Endodermal cell (in vitro differentiated cells): ENCODE measurements at regions not wholly inside any gene's neighbourhood (a gene's known extent, or its start where the extent isn't known, plus 50 kb on each side); places are given as distances from the start of the nearest gene placed in this dataset.

Source experiments
- DNase-seq: peaks from one replicate; pipeline ENCODE4 v3.0.0-alpha.2; 2017
- H3K27ac ChIP-seq: 2 replicates; pipeline ENCODE4 v1.5.1; 2013; ENCODE audit warnings: mild to moderate bottlenecking, low read depth, low read length, moderate library complexity
- H3K27me3 ChIP-seq: 2 replicates; pipeline ENCODE4 v1.6.1; 2013; ENCODE audit warnings: mild to moderate bottlenecking, low read length, moderate library complexity; ENCODE audit not compliant: insufficient read depth, control insufficient read depth, poor library complexity, severe bottlenecking
- H3K36me3 ChIP-seq: 2 replicates; pipeline ENCODE4 v1.7.0; 2013; ENCODE audit warnings: mild to moderate bottlenecking, low read length, moderate library complexity; ENCODE audit not compliant: control insufficient read depth, insufficient read depth
- H3K4me1 ChIP-seq: one replicate; pipeline ENCODE4 v1.7.0; 2013; ENCODE audit warnings: low read length; ENCODE audit not compliant: control insufficient read depth, insufficient read depth
- H3K4me3 ChIP-seq: 2 replicates; pipeline ENCODE4 v1.5.1; 2013; ENCODE audit warnings: mild to moderate bottlenecking, low read length, moderate library complexity
- H3K9ac ChIP-seq: 2 replicates; pipeline ENCODE4 v1.6.1; 2013; ENCODE audit warnings: mild to moderate bottlenecking, low read length, moderate library complexity; ENCODE audit not compliant: poor library complexity, severe bottlenecking; ENCODE audit errors: extremely low read depth
- H3K9me3 ChIP-seq: 2 replicates; pipeline ENCODE4 v1.6.1; 2013; ENCODE audit warnings: mild to moderate bottlenecking, low read length, moderate library complexity; ENCODE audit not compliant: control insufficient read depth
- H3K27ac Mint-ChIP-seq: 2 replicates; pipeline ENCODE4 v1.8.0; 2020; ENCODE audit warnings: mixed read lengths
- H3K27me3 Mint-ChIP-seq: 2 replicates; pipeline ENCODE4 v1.8.0; 2021; ENCODE audit warnings: mild to moderate bottlenecking, mixed read lengths; ENCODE audit not compliant: insufficient read depth
- H3K36me3 Mint-ChIP-seq: 2 replicates; pipeline ENCODE4 v1.8.0; 2020; ENCODE audit warnings: low read depth, mixed read lengths
- H3K4me1 Mint-ChIP-seq: 2 replicates; pipeline ENCODE4 v1.8.0; 2020; ENCODE audit warnings: mixed read lengths
- H3K4me3 Mint-ChIP-seq: 2 replicates; pipeline ENCODE4 v1.8.0; 2020; ENCODE audit warnings: mild to moderate bottlenecking, moderate library complexity, mixed read lengths
- H3K9me3 Mint-ChIP-seq: 2 replicates; pipeline ENCODE4 v1.8.0; 2020; ENCODE audit warnings: mild to moderate bottlenecking, mixed read lengths
- CTCF ChIP-seq: fragments of 200-600 bp; sonication (generic); conservative IDR thresholded peaks from 2 replicates; pipeline ENCODE4 v1.5.0; 2021; ENCODE audit warnings: antibody characterized with exemption, mild to moderate bottlenecking
- WGBS, 2 experiments: methylation state at CpG; one replicate each; pipeline versions ENCODE4 v1.1.5 to v1.1.7; 2013; ENCODE audit warnings: missing lambda C conversion rate in 2 of 2, mixed read lengths in 1 of 2; ENCODE audit not compliant: insufficient coverage in 1 of 2, insufficient read length in 1 of 2; 5-methylcytosine and 5-hydroxymethylcytosine counted together

DNA sequence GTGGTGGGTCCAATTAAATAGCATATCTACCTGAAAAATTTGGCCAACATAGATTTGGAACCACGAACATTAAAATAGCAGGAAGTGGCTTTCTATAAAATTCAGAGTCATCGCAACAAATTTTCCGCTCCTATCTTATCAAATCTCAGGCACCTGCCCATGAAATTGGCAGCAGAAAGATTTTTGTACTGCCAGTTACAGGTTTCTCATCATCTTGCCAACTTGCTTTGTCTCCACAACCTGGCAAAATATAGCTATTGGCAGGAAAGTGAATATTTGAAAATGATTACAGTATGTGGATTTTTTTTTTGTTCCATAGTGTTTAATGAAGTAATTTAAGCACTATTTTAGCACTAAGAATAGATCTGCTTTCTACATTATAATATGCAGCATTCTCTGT is 161.6 kb upstream of the LRRC3B start:
- 95 to 100% methylated on average over 3 of the region's 3 CpGs for WGBS, 2 experiments
- H3K4me1 ChIP-seq = no peaks in the 10 kb centered on the region
- Mint-ChIP-seq H3K27me3 (no peaks in the 10 kb centered on the region), H3K27ac (no peak overlapping the region), H3K4me1 (no peaks in the 10 kb centered on the region), H3K36me3 (no peaks in the 10 kb centered on the region), H3K4me3 (no peak overlapping the region), H3K9me3 (no peaks in the 10 kb centered on the region)
- no peak overlapping the region for H3K27ac ChIP-seq
- no peak overlapping the region for H3K9ac ChIP-seq
- H3K36me3 ChIP-seq = no peaks in the 10 kb centered on the region
- no peak for TF ChIP-seq CTCF
- H3K4me3 ChIP-seq = no peak overlapping the region
- no peaks in the 10 kb centered on the region for H3K9me3 ChIP-seq
- DNase-seq = no peak
- H3K27me3 ChIP-seq = no peaks in the 10 kb centered on the region

DNA sequence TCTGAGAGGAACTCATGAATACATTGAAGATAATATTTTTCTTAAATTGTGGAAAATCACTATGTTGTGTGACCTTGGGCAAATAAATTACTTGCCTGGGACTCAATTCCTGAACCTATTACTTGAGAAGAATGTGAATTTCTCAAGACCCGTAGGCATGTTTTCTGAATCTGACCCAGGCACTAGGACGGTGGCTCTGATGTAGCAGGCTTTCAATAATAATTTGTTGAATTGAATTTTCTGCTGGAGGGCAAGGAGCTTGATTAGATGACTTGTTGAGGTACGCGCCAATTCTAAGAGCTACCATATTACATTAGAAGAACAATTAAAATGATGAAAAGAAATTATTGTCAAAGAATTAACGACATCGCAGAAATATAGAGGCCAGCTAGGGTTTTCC is 150.2 kb upstream of the LRRC3B start:
- Mint-ChIP-seq H3K36me3 (no peaks in the 10 kb centered on the region), H3K27ac (no peak overlapping the region), H3K9me3 (peaks cover 5% of the 10 kb centered on the region), H3K27me3 (no peaks in the 10 kb centered on the region), H3K4me1 (no peaks in the 10 kb centered on the region), H3K4me3 (no peak overlapping the region)
- Histone ChIP-seq H3K27ac (no peak overlapping the region), H3K36me3 (no peaks in the 10 kb centered on the region), H3K27me3 (no peaks in the 10 kb centered on the region), H3K9me3 (no peaks in the 10 kb centered on the region), H3K4me1 (no peaks in the 10 kb centered on the region), H3K4me3 (no peak overlapping the region), H3K9ac (no peak overlapping the region)
- 92 to 100% methylated on average over 1 to 6 of the region's 6 CpGs for WGBS, 2 experiments
- DNase-seq = no peak
- TF ChIP-seq CTCF = no peak

DNA sequence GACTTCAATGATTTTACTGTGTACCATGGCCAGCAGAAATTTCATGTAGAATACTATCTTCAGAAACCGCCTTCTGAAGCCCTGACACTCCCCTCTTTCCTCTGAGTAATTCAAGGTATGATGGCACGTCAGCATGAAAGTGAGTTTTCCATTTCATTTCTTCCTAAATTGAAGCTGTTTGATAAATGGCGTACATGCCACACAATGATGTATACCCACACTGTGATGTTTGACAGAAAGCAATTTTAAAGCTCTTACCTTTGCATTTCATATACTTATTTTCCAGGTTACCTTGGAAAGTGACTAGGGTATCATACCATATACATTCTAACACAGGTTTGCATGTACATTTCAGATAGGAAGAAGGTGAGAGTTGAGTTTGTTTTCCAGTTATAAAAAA is 147.9 kb upstream of the LRRC3B start:
- H3K4me1 ChIP-seq = no peaks in the 10 kb centered on the region
- TF ChIP-seq CTCF = no peak
- H3K36me3 ChIP-seq = no peaks in the 10 kb centered on the region
- no peak overlapping the region for H3K27ac ChIP-seq
- H3K9me3 ChIP-seq = no peaks in the 10 kb centered on the region
- Mint-ChIP-seq H3K27ac (no peak overlapping the region), H3K4me1 (no peaks in the 10 kb centered on the region), H3K27me3 (no peaks in the 10 kb centered on the region), H3K9me3 (no peaks in the 10 kb centered on the region), H3K36me3 (no peaks in the 10 kb centered on the region), H3K4me3 (no peak overlapping the region)
- DNase-seq = no peak
- H3K4me3 ChIP-seq = no peak overlapping the region
- H3K27me3 ChIP-seq = no peaks in the 10 kb centered on the region
- no peak overlapping the region for H3K9ac ChIP-seq
- 86 to 100% methylated on average over 2 to 3 of the region's 3 CpGs for WGBS, 2 experiments
